Naive thymus-derived CD4-positive, alpha-beta T cell (primary cell): ENCODE measurements at regions not wholly inside any gene's neighbourhood (a gene's known extent, or its start where the extent isn't known, plus 50 kb on each side); places are given as distances from the start of the nearest gene placed in this dataset.

ENCODE experiments used
- ATAC-seq: fragments of 150-1000 bp; cut with Tn5 transposase; 2 replicates; pipeline ENCODE4 v1.10.0; 2021; ENCODE audit warnings: mild to moderate bottlenecking, moderate library complexity
- CTCF ChIA-PET: fragments of 350-600 bp; sonication (Branson Sonifier 250); formaldehyde crosslinking; loops from one replicate; lab custom pipeline; 2021; ENCODE audit warnings: antibody characterized with exemption; lab: Charles Lee
- POLR2A ChIA-PET: fragments of 350-600 bp; sonication (Branson Sonifier 250); formaldehyde crosslinking; loops from one replicate; lab custom pipeline; 2021; ENCODE audit warnings: antibody characterized with exemption, inconsistent platforms; lab: Charles Lee
- DNase-seq, 9 donors: peaks; one replicate each; pipeline versions ENCODE4 v3.0.0 to v3.0.0-alpha.2; 2020 to 2022; ENCODE audit warnings: mixed read lengths in 1 of 9
- H3K27ac ChIP-seq: one replicate; pipeline ENCODE4 v1.7.0; 2013; ENCODE audit warnings: mild to moderate bottlenecking, low read depth, low read length, moderate library complexity
- H3K27me3 ChIP-seq, 2 donors: one replicate each; pipeline ENCODE4 v1.7.0; 2013; ENCODE audit warnings: low read length in 2 of 2, mild to moderate bottlenecking in 2 of 2, moderate library complexity in 2 of 2; ENCODE audit not compliant: control insufficient read depth in 2 of 2, insufficient read depth in 2 of 2
- H3K36me3 ChIP-seq, 3 experiments: 1 replicate in 2 of 3; 2 replicates in 1 of 3; pipeline ENCODE4 v1.7.0; 2013; ENCODE audit warnings: low read length in 3 of 3, mild to moderate bottlenecking in 3 of 3, moderate library complexity in 1 of 3; ENCODE audit not compliant: insufficient read depth in 3 of 3, control insufficient read depth in 2 of 3
- H3K4me1 ChIP-seq, 2 donors: one replicate each; pipeline ENCODE4 v1.7.0; 2013; ENCODE audit warnings: low read length in 2 of 2, mild to moderate bottlenecking in 2 of 2, moderate library complexity in 1 of 2; ENCODE audit not compliant: control insufficient read depth in 2 of 2, insufficient read depth in 2 of 2
- H3K4me3 ChIP-seq: 2 replicates; pipeline ENCODE4 v1.7.0; 2013; ENCODE audit warnings: mild to moderate bottlenecking, low read length
- H3K9me3 ChIP-seq, 3 experiments: 1 replicate in 2 of 3; 2 replicates in 1 of 3; pipeline ENCODE4 v1.7.0; 2013; ENCODE audit warnings: low read length in 3 of 3; ENCODE audit not compliant: control insufficient read depth in 2 of 3
- H3K27ac Mint-ChIP-seq, 9 donors: one replicate each; pipeline ENCODE4 v1.8.0; 2020 to 2022; ENCODE audit warnings: mixed read lengths in 9 of 9, mild to moderate bottlenecking in 8 of 9, moderate library complexity in 5 of 9, inconsistent platforms in 2 of 9
- H3K27me3 Mint-ChIP-seq, 5 donors: one replicate each; pipeline ENCODE4 v1.8.0; 2021 to 2022; ENCODE audit warnings: mixed read lengths in 5 of 5, mild to moderate bottlenecking in 1 of 5
- H3K36me3 Mint-ChIP-seq, 5 donors: one replicate each; pipeline ENCODE4 v1.8.0; 2020 to 2022; ENCODE audit warnings: mixed read lengths in 5 of 5, mild to moderate bottlenecking in 3 of 5, inconsistent platforms in 1 of 5
- H3K4me1 Mint-ChIP-seq, 7 donors: one replicate each; pipeline ENCODE4 v1.8.0; 2020 to 2022; ENCODE audit warnings: mixed read lengths in 7 of 7, mild to moderate bottlenecking in 3 of 7, inconsistent platforms in 1 of 7
- H3K4me3 Mint-ChIP-seq, 10 donors: one replicate each; pipeline ENCODE4 v1.8.0; 2020 to 2022; ENCODE audit warnings: mild to moderate bottlenecking in 10 of 10, mixed read lengths in 10 of 10, moderate library complexity in 6 of 10, inconsistent platforms in 2 of 10
- H3K9me3 Mint-ChIP-seq, 11 donors: one replicate each; pipeline ENCODE4 v1.8.0; 2020 to 2022; ENCODE audit warnings: mixed read lengths in 11 of 11, mild to moderate bottlenecking in 4 of 11, inconsistent platforms in 1 of 11, moderate library complexity in 1 of 11
- intact Hi-C, 2 donors: fragments of 100-400 bp; cut with micrococcal nuclease; formaldehyde crosslinking; loops; one replicate each; pipeline ENCODE4 v1.15.1; 2023

DNA sequence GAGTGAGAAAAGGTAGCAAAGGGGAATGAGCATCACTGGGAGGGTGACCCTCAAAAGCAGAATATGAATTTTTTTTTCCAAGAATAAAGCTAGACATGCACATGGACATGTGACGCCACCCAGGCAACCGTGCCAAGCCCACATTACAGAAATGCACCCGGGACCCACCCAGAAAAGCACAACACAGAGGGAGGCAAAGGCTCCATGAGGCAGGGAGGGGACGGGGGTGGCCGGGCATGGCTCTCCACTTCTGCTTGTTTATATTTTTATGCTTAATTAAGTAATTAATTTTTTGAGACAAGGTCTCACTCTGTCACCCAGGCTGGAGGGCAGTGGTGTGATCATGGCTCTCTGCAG, 1524.3 kb downstream of the BRD1 start:
- H3K27ac ChIP-seq: no peak overlapping the region
- no peak overlapping the region for H3K4me3 ChIP-seq
- intact Hi-C loops: no loop called here
- H3K27me3 Mint-ChIP-seq: peaks cover 0 to 5% (median 3%) of the 10 kb centered on the region in 5 donors
- H3K27me3 ChIP-seq: no peaks in the 10 kb centered on the region
- no peaks in the 10 kb centered on the region for H3K36me3 Mint-ChIP-seq
- H3K36me3 ChIP-seq: no peaks in the 10 kb centered on the region
- ATAC-seq: no peak
- no peaks in the 10 kb centered on the region for H3K9me3 ChIP-seq
- DNase-seq: no peak
- H3K27ac Mint-ChIP-seq: no peak overlapping the region
- CTCF ChIA-PET: no interaction called here
- peaks cover 0 to 1% (median 0%) of the 10 kb centered on the region in 7 donors for H3K4me1 Mint-ChIP-seq
- no peaks in the 10 kb centered on the region for H3K4me1 ChIP-seq
- POLR2A ChIA-PET: no interaction called here
- H3K9me3 Mint-ChIP-seq: peaks cover 0 to 2% (median 0%) of the 10 kb centered on the region in 11 donors
- no peak overlapping the region for H3K4me3 Mint-ChIP-seq

DNA sequence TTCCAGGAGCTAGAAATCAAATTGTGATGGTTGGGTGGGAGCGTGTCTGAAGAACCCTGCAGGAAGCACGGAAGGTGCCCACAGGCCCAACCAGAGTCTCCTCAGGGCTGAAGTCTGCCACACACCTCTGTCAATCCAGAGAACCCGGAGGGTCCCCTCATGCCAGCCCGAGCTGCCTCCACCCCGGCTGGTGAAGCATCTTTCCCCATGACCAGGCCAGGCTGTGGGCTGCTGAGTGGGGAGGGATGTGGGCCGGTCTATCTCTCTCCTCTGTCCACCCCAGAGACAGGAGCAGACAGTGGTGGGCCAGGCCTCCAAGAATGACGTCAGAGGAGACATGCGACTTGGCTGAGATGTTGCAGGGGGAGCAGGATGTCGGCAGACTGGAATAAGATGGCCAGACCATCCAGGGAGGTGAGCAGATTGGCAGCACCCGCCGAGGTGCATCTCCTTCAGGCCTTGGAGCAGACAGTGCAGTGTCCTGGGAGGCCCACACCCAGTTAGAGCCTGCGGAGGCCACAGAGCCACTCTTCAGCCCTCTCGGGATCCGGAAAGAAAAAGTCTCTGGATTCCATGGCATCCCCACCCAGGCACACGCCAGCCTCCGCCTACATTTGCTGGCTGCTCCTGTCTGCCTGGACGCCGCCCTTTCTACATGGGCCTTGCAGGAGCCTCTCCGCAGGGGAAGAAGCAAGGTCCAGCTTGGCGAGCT, 1524.9 kb downstream of the BRD1 start:
- Histone ChIP-seq H3K4me3 (no peak overlapping the region), H3K4me1 (no peaks in the 10 kb centered on the region), H3K36me3 (no peaks in the 10 kb centered on the region), H3K9me3 (no peaks in the 10 kb centered on the region), H3K27me3 (no peaks in the 10 kb centered on the region), H3K27ac (no peak overlapping the region)
- no peak for ATAC-seq
- Mint-ChIP-seq H3K4me1 (peaks cover 0 to 1% (median 0%) of the 10 kb centered on the region in 7 donors), H3K9me3 (peaks cover 0 to 2% (median 0%) of the 10 kb centered on the region in 11 donors), H3K27ac (no peak overlapping the region), H3K4me3 (no peak overlapping the region), H3K27me3 (peaks cover 0 to 5% (median 3%) of the 10 kb centered on the region in 5 donors), H3K36me3 (no peaks in the 10 kb centered on the region)
- ChIA-PET CTCF (no interaction called here), POLR2A (no interaction called here)
- intact Hi-C loops: no loop called here
- DNase-seq: no peak

DNA sequence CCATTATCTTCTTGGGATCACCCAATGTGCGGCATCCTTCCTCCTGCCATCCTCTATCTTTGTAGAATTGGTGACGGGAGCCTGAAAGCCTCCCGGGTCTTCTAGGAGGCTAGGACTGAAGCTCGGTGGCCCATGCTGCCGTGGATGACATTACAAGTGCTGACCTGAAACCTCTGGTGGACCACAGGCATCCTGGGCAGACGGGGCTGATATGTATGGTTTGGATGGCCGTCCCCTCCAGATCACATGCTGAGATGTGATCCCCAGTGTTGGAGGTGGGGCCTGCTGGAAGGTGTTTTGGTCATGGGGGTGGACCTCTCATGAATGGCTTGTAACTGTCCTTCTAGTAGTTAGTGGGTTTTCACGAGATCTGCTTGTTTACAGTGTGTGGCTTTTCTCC, 1525.8 kb downstream of the BRD1 start:
- ATAC-seq (no peak), DNase-seq (no peak)
- no peaks in the 10 kb centered on the region for H3K4me1 ChIP-seq
- no peak overlapping the region for H3K4me3 ChIP-seq
- POLR2A ChIA-PET: no interaction called here
- no peak overlapping the region for H3K27ac ChIP-seq
- Mint-ChIP-seq H3K4me1 (peaks cover 0 to 1% (median 0%) of the 10 kb centered on the region in 7 donors), H3K36me3 (no peaks in the 10 kb centered on the region), H3K27ac (no peak overlapping the region), H3K4me3 (no peak overlapping the region), H3K27me3 (peaks cover 0 to 5% (median 3%) of the 10 kb centered on the region in 5 donors), H3K9me3 (peaks cover 0 to 2% (median 0%) of the 10 kb centered on the region in 11 donors)
- H3K27me3 ChIP-seq: no peaks in the 10 kb centered on the region
- no peaks in the 10 kb centered on the region for H3K9me3 ChIP-seq
- H3K36me3 ChIP-seq: no peaks in the 10 kb centered on the region
- intact Hi-C loops: no loop called here
- CTCF ChIA-PET: interaction anchor here (0.6 kb wide), 1 partner anchor 12 kb away, joined by 3 read pairs; no protein-coding TSS in a partner anchor

DNA sequence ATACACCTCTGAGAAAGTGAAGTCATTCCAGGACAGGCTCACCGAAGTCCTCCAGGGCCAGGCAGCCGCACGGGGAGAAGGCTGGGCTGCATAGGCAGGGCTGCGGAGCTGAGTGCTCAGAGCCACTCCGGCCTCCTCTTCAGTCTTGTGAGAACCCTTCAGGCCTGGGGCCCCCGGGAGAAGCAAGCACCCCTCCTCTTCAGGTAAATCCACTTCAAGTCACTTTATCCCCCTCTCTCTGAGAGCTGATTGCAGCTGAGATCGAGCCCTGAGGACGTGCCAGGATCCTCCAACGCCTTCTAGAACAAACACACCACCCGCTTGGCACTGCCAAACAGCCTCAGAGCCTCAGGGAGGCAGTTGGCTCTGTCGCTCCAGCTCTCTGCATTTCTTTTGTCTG, 1526.3 kb downstream of the BRD1 start:
- no peak overlapping the region for H3K27ac Mint-ChIP-seq
- H3K27me3 Mint-ChIP-seq: peaks cover 0 to 5% (median 3%) of the 10 kb centered on the region in 5 donors
- no peak overlapping the region for H3K4me3 Mint-ChIP-seq
- Histone ChIP-seq H3K4me3 (no peak overlapping the region), H3K9me3 (no peaks in the 10 kb centered on the region), H3K27ac (no peak overlapping the region), H3K27me3 (no peaks in the 10 kb centered on the region), H3K36me3 (no peaks in the 10 kb centered on the region), H3K4me1 (no peaks in the 10 kb centered on the region)
- CTCF ChIA-PET: interaction anchor here (0.6 kb wide), 1 partner anchor 12 kb away, joined by 3 read pairs; no protein-coding TSS in a partner anchor
- H3K36me3 Mint-ChIP-seq: no peaks in the 10 kb centered on the region
- H3K4me1 Mint-ChIP-seq: peaks cover 0 to 1% (median 0%) of the 10 kb centered on the region in 7 donors
- intact Hi-C loops: no loop called here
- peaks cover 0 to 2% (median 0%) of the 10 kb centered on the region in 11 donors for H3K9me3 Mint-ChIP-seq
- POLR2A ChIA-PET: no interaction called here
- no peak for DNase-seq
- no peak for ATAC-seq

DNA sequence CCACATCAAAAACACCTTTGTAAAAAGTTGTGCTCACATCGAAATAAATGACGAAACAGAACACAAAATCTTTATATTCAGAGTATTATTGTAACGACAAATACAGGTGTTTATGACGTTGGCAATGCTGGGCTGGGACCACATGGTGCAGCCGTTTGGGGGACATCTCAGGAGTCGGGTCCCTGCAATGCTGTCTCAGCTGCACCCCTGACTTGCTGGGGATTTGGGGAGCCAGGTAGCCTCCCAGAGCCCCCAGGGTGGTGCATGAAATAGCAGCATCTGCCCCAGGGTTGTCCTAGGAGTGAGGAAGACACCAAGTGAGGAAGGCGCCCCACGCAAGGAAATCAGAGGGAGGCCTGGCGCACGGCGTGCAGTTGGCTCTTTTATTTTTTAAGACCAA, 1526.8 kb downstream of the BRD1 start:
- Mint-ChIP-seq H3K27me3 (peaks cover 0 to 5% (median 3%) of the 10 kb centered on the region in 5 donors), H3K4me1 (peaks cover 0 to 1% (median 0%) of the 10 kb centered on the region in 7 donors), H3K27ac (no peak overlapping the region), H3K4me3 (no peak overlapping the region), H3K36me3 (no peaks in the 10 kb centered on the region), H3K9me3 (peaks cover 0 to 2% (median 0%) of the 10 kb centered on the region in 11 donors)
- Histone ChIP-seq H3K4me1 (no peaks in the 10 kb centered on the region), H3K27me3 (no peaks in the 10 kb centered on the region), H3K36me3 (no peaks in the 10 kb centered on the region), H3K4me3 (no peak overlapping the region), H3K9me3 (no peaks in the 10 kb centered on the region), H3K27ac (no peak overlapping the region)
- ChIA-PET CTCF (interaction anchor here (0.6 kb wide), 1 partner anchor 8 kb away, joined by 3 read pairs; no protein-coding TSS in a partner anchor), POLR2A (no interaction called here)
- intact Hi-C loops: no loop called here
- DNase-seq: no peak
- ATAC-seq: no peak

DNA sequence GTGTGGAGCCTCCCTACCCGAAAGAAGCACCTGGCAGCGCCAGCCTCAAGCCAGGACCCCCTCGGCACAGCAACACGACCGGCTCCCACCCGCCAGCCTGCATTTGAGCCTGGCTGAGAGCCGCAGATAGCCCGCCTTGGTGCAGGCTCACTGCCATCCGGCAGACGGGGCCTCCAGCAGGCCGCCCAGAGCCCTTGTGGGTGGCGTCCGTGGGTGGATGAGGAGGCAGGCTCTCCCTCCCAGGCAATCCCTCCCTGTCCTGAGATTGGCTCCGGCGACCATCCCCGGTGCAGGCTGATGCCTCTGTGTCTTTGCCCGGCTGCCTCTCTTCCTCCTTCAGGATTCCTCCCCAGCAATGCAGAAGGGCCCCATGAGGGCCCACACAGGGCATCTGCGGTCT, 1527.9 kb downstream of the BRD1 start:
- H3K36me3 ChIP-seq: no peaks in the 10 kb centered on the region
- H3K36me3 Mint-ChIP-seq: no peaks in the 10 kb centered on the region
- H3K4me3 ChIP-seq: no peak overlapping the region
- H3K27ac Mint-ChIP-seq: no peak overlapping the region
- H3K9me3 ChIP-seq: no peaks in the 10 kb centered on the region
- no peak overlapping the region for H3K27ac ChIP-seq
- no peak overlapping the region for H3K4me3 Mint-ChIP-seq
- H3K9me3 Mint-ChIP-seq: peaks cover 0 to 2% (median 0%) of the 10 kb centered on the region in 11 donors
- H3K4me1 Mint-ChIP-seq: peaks cover 0 to 1% (median 0%) of the 10 kb centered on the region in 7 donors
- POLR2A ChIA-PET: no interaction called here
- ATAC-seq (no peak), DNase-seq (no peak)
- H3K4me1 ChIP-seq: no peaks in the 10 kb centered on the region
- intact Hi-C loops: no loop called here
- no peaks in the 10 kb centered on the region for H3K27me3 ChIP-seq
- H3K27me3 Mint-ChIP-seq: no peaks in the 10 kb centered on the region
- CTCF ChIA-PET: no interaction called here

DNA sequence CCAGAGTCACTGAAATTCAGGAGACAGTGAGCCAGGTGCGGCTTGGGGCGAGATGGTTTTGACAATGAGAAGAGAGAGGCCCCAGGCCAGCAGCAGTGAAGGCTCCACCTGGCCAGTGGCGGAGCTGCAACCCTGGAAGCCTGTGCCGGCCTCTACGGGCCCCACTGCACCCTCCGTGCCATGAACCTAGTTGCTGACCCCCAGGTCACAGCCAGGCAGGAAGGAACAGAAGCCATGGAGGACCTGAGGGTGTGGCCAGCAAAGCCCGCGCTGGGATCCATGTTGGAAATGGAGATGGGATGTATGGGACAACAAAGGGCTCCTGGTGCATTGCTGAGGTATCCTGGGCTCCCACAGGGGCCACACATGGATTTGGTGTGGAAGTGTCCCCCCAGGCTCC, 1528.5 kb downstream of the BRD1 start:
- H3K27me3 ChIP-seq: no peaks in the 10 kb centered on the region
- Mint-ChIP-seq H3K4me3 (no peak overlapping the region), H3K4me1 (peaks cover 0 to 1% (median 0%) of the 10 kb centered on the region in 7 donors), H3K36me3 (no peaks in the 10 kb centered on the region), H3K27me3 (no peaks in the 10 kb centered on the region), H3K9me3 (peaks cover 0 to 2% (median 0%) of the 10 kb centered on the region in 11 donors), H3K27ac (no peak overlapping the region)
- H3K4me3 ChIP-seq: no peak overlapping the region
- H3K27ac ChIP-seq: no peak overlapping the region
- ATAC-seq (no peak), DNase-seq (no peak)
- ChIA-PET POLR2A (no interaction called here), CTCF (no interaction called here)
- no peaks in the 10 kb centered on the region for H3K4me1 ChIP-seq
- no peaks in the 10 kb centered on the region for H3K36me3 ChIP-seq
- no peaks in the 10 kb centered on the region for H3K9me3 ChIP-seq
- intact Hi-C loops: no loop called here
